ENCODE measurements at regions not wholly inside any gene's neighbourhood (a gene's known extent, or its start where the extent isn't known, plus 50 kb on each side); places are given as distances from the start of the nearest gene placed in this dataset.

GRCh38 chr14:32005628-32006027 lies 71.5 kb upstream of the ARHGAP5 start:
- DNase-seq, result no peak

DNA sequence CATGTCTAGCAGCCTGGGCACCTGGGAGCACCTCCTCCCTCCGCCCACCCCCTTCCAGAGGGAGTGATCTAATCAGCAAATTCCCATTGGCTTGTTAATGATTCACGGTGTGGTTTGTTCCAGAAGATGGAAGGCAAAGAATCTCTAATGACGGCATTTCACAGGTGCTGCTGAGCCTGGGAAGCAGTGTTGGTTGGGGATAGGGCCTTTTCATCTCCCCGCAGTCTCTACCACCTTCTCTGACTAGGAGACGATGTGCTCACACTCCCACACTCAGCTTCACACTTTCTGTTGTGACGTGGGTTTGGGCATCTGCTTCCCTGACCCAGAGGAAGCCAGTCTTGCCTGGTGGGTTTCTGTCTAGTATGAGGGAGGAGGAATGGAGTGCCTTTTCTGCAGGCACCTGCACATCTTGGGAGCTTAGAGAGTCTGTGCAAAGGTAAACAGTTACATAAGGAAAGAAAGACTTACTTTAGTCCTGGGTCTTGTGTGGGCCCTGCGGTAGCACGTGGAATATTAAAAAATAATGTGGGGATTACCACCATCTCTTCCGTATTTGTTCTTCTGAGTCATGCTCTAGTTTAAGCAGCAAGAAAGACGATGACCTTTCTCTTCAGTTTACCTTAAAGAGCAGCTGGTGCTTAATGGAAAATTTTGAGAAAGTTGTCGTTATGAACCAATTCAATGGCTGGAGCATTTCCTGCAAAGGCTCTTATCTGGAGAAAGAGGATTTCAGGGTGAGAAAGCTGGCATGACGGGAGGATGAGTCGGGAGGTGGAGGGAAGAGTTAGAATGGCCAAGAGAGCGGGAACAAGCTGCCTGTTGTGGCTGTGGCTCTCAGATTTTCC lies 70.6 kb upstream of the ARHGAP5 start:
- no peak for DNase-seq

DNA sequence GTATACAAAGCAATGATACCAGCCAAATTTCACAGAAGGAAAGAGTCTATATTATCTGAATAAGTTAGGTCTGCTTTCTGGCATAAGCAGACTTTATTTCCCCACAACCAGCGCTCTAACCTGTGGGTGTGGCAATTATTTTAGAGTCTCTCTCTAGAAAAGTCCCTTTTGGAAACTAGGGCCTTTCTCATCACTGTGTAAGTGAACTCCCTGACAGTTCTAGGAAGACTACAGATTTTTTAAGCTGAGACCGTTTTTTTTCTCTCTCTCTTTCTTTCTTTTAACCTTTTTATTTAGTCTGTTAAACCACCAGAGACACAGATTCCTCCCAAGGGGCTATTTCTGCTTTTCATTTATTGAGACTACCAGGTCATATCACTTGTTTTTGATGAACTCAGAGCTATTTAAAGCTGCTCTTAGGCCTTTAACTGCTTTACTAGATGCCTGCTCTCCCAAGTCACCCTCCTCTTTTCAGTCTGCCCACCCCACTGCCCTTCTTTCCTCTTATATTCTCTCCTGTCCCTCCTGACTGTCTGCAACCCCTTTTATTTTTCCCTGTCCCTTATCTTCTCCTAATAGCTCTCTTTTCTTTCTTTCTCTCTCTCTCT lies 69.2 kb upstream of the ARHGAP5 start:
- DNase-seq, result no peak

GRCh38 chr14:32008602-32009193 lies 68.4 kb upstream of the ARHGAP5 start:
- DNase-seq, result no peak

GRCh38 chr14:32009221-32009975 lies 67.7 kb upstream of the ARHGAP5 start:
- no peak for DNase-seq

- no peak for DNase-seq
Measured at GRCh38 chr14:32009976-32010581, 67.0 kb upstream of the ARHGAP5 start.

DNA sequence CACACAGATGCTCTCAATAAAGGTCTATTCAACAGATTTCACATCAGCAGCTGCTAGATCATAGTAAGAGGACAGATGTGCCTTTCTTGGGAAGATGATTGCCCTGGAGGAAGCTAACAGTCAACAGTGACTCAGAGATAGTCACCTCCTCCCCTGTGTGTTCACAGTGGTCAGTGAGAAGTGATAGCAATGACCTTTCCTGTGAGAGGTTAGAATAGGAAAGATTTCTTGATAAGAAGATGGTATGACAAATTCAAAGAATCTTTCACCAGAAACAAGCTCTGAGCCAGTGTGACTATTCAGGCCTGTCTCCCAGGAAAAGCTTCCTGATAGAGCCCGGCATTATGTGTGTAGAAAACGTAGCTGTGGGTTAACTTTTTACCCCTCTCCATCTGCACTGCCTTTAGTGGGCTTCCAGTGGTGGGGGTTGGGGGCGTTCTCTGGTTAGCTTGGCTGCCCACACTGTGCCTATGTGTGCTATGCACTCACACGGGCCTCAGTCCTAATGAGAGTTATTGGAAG lies 66.4 kb upstream of the ARHGAP5 start:
- DNase-seq, result no peak

GRCh38 chr14:32011225-32011624 lies 65.9 kb upstream of the ARHGAP5 start:
- no peak for DNase-seq

GRCh38 chr14:32012062-32012461 lies 65.0 kb upstream of the ARHGAP5 start:
- no peak for DNase-seq

- DNase-seq, result no peak
Measured at GRCh38 chr14:32012571-32012970, 64.5 kb upstream of the ARHGAP5 start.

DNA sequence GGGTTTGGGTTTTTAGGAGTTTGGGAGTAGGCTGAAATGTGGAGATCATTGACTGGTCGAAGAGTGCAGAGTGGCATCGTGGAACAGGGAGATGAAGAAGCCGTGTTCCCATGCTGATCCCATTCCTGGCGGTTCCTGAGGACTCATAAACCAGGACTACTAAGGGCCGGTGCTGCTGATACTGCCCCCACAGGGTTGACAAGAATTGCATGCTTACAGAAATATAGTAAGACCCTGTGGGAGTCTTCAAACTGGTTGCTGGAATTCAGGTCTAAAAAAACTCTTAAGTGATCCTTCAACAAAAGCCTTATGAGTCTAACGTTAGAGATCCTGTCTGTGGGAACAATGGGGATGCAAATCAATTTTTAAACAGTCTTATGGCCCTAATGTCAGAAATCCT lies 64.0 kb upstream of the ARHGAP5 start:
- no peak for DNase-seq

- no peak for DNase-seq
Measured at GRCh38 chr14:32014057-32014456, 63.0 kb upstream of the ARHGAP5 start.

DNA sequence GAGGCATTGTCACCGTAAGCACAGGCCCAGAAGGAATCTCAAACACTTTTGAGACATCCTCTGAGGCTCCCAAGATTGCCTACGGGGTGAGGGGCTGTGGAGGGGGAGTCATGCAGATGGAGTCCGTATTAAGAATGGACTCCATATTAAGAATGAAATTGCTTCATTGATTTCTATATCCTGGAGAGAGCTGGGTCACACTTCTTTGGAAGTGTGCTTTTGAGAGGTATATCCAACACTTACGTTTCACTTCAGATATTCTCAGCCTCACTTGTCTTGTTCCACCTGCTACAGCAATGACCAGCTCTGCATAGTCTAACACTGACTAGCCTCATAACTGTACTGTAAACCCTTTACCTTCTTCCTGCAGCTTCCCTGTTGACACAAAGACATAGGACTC lies 62.6 kb upstream of the ARHGAP5 start:
- no peak for DNase-seq

DNA sequence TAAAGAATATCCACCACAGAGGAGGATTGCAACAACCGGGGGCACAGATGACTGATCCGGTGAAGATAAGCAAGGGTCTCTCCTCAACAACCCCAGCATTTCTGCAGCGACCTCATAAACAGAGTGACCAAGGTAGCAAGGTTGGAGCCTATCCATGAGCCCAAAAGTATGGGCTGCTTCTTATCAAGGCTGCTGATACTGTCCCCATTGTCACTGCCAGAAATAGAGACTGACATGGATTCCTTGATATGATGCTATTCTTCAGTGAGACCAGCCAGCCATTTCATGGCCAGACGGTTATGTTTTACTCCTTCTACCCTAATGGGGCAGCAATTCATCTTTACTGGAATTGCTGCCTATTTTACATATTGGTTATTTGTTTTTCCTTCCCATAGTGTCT lies 61.9 kb upstream of the ARHGAP5 start:
- no peak for DNase-seq

GRCh38 chr14:32017587-32017986 lies 59.5 kb upstream of the ARHGAP5 start:
- DNase-seq, result no peak

- no peak for DNase-seq
Measured at GRCh38 chr14:32018391-32019092, 58.6 kb upstream of the ARHGAP5 start.

DNA sequence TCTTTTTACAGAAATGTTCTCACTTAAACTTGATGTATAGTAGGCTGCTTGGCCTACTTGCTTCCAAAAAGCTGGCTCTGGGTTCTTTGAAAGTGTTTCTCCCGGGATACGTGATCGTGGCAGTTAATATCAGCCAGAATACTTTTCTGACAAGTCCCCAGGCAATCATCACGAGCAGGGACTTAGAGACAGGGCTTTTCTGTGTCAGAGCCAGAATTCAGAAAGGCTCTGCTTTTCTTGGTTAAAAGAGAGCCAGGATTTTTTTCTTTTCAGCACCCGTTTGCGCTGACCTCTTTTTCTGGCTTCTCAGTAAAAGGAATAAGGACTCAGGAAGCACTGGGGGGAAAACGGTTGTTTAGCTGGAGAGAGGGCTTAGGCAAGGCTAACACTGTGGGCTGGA lies 57.8 kb upstream of the ARHGAP5 start:
- DNase-seq, result no peak

DNA sequence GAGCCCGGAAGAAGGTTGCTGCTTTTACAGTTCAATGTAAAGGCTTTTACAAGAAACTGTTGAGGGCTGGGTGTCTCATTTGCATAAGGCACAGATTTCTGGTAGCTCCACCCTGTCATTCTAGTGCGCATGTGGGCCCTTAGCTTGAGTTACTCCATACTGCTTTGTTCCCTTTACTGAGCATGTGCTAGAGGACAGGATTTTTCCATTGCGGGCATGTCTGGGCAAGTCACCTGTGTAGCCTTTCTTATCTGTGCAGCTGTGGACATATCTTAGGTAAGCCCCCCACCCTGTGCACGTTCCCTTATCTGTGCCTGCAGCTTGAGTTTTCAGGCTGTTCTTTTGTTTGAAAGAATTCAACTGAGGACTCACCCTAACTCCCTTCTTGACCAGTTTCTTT lies 56.2 kb upstream of the ARHGAP5 start:
- DNase-seq, result no peak

DNA sequence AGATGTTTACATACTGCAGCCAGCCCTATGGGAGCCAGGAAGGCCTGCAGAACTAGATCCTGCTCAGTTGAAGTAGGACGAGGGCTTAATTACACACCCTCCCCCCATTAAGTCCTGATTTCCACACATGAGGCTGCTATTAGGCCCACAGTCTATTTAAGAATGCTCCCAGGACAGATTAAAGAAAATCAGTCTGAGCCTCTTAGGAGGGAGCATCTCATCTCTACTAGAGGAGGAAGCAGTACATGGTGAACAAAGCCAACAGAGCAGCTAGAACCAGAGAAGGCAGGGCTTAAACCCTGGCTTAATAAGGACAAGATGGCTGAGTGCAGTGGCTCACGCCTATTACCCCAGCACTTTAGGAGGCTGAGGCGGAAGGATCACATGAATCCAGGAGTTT lies 55.8 kb upstream of the ARHGAP5 start:
- DNase-seq, result no peak

DNA sequence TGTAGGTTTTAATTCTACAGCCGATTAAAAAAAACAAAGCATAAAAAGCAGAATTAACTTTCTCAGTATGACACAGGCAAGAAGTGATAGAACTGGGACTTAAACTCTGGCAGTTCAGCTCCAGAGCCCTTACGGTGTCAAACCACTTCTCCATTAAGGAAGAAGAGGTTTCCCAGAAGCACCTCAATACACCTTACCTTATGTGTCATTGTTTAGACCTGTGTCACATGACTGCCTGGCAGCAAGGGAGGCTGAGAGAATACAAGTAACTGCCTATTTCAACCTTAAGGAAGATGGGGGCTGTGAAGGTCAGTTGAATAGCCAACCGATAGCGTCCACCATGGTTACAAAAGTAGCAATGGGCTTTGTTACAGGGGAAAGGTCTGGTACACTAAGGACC lies 54.6 kb upstream of the ARHGAP5 start:
- DNase-seq, result no peak

DNA sequence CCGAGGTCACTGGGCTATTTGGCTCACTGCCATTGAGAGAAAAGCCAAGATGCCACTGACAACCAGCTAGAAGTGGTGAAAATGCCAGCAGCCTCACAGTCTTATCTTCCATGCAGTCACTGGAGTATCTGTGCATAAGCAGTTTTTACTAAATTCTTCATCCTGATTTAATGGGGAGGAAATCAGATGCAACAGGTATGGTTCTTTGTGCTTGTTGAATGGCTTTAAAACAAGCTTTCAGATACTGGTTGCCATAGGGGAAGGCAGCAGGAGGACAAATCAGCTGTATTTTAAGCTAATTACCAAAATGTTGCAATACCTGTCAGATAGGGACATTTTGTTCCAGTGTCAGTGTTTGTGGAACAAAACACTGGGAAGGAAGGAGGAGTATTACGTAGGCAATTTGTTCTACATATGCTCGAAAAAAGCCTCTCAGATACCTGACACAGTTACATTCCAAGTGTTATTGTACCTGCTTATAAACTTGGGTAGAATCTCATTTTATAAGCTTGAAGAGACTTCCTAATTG lies 54.1 kb upstream of the ARHGAP5 start:
- no peak for DNase-seq

DNA sequence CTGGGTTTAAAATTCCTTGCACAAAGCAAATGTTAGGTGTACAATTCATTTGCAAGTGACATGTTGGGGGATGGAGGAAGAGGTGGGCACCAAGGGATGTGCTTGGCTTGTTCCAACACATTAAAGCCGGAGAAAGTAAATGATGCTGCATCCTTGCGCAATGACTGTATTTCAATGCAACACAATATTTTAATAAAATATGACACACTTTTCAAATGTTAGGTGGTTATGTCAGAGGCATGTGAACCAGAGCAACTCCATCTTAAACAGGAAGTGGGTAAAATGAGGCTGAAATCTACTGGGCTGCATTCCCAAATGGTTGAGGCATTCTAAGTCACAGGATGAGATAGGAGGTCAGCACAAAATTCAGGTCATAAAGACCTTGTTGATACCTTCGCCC lies 53.6 kb upstream of the ARHGAP5 start:
- DNase-seq, result no peak

Data from inflammatory macrophage (primary cell).